Ammon's horn (tissue), 1 donor: ENCODE measurements at regions not wholly inside any gene's neighbourhood (a gene's known extent, or its start where the extent isn't known, plus 50 kb on each side); places are given as distances from the start of the nearest gene placed in this dataset.
A peak's percentile ranks its signal among the peaks of the same experiment; 100 is the strongest.

Experiments used
- DNase-seq: peaks from one replicate; pipeline ENCODE4 v3.0.0-alpha.2; 2016; ENCODE audit warnings: low spot score

DNA sequence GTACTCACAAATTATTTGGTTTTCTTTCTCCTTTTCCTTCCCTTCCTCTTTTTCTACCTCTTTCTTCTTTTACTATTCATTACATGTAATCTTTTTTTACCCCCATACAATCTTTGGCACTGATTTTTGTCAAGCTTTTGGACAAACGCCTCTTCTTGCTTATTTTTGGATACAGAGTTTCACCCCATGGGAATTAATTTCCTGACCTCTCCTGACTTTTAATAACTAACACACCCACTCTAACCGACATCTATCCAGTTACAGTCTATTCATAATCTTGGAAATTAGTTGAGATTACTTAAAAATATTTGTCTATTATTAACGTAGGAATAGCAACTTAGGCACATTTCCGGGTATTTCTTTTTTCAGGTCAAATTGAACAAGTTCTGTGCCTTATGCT lies 101.2 kb downstream of the HDGFL1 start:
- no peak for DNase-seq

DNA sequence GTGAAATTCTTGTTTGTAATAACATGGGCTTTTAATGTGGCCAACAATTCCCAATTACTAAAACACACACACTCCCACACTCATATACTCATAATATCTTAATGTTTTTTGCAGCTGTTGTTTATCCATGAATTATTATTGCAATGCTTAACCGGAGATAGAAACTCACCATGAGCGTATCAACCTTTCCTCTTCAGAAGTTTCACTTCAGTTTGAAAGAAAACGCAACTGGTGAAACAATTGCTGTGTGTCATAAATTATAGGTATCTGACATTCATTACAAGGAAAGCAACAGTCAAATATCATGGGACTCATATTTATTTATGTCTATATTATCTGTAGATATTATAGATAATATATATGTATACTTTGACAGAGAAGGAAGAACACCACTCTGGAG lies 104.1 kb downstream of the HDGFL1 start:
- no peak for DNase-seq

DNA sequence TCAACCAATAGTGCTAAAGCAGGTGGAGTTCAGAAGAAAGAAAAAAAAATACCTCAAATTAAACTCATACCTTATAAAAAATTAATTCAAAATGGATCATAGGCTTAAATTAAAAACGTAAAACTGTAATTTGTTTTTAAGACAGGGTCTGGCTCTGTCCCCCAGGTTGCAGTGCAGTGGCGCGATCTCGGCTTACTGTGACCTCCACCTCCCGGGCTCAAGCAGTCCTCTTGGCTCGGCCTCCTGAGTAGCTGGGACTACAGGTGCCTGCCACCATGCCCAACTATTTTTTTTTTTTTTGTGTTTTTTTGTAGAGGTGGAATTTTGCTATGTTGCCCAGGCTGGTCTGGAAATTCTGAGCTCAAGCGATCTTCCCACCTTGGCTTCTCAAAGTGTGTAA lies 111.6 kb downstream of the HDGFL1 start:
- DNase-seq = no peak

DNA sequence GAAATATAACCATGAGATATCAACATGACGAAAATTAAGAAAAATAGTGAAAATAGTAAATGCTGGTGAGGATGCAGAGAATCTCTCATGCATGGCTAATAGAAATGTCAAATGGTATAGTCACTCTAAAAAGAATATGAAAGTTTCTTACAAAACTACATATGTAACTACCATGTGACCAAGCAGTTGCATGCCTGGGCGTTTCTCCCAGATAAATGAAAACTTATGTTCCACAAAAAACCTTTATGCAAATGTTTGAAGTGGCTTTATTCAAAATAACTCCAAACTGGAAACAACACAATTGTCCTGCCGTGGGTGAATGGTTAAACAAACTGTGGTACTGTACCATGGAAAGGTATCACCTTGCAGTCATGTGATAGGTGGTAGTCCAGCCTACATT lies 112.4 kb downstream of the HDGFL1 start:
- no peak for DNase-seq

DNA sequence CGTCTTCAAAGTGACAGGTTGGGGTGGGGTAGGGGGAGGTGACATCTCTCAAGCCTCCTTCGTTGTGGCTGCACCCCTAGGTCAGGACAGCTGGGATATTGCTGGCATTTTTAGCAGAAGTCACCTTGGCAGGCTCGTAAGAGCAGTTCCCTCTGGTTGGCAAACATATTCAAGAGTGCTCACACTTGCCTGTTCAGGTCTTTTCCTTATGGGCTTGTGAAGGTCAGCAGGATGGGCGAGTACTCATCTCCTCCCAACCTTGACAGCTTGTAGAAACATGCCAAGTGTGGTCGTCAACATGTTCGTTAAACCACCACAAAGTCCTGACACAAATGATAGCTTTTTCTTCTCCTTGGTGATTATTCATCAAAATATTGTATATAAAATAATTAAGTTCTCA lies 113.6 kb downstream of the HDGFL1 start:
- DNase-seq = no peak

DNA sequence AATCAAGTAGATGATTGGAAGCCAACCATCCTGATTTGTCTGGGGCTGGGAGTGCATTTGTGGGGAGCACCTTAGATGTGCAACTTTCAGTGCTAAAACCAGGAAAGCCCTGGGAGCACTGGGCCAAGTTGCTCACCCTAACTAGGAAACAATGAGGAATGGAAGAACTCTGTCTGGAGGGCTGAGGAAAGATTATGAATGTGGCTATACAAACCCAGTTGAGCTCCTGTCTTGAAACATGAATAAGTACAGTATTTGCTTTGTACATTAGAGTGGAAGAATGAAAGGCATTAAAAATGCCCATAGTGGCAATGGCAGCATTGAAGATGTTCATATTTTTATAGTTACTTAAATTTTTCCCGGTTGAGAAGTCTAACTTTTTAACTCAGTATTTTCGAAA lies 121.1 kb downstream of the HDGFL1 start:
- no peak for DNase-seq

DNA sequence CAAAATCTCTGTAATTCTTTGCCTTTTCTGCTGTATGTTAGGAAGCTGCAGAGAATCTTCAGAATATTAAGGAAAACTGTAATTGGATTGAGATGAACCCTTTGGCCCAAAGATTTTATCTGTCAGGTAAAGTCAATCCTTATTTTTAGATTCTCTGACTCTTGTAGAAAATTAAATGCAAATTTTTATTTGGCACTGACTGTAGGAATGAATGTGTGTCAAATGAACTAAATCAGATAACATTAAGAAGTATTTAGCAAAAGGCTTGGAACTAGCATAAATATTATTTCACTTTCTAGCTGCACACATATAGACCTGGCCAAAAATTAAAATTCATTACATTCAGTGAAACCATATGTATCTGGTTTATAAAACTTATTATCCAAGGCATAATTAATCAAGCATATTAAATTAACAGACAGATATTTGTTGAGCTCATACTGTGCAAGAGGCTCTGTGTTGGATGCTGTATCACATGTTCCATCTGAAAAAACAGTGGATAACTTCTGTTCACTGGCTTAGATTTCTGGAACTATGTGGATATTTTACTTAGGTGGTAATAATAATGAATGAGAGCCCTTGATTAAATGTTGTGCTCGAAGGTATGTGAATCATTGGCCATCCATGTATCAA lies 124.8 kb downstream of the HDGFL1 start:
- DNase-seq = no peak

DNA sequence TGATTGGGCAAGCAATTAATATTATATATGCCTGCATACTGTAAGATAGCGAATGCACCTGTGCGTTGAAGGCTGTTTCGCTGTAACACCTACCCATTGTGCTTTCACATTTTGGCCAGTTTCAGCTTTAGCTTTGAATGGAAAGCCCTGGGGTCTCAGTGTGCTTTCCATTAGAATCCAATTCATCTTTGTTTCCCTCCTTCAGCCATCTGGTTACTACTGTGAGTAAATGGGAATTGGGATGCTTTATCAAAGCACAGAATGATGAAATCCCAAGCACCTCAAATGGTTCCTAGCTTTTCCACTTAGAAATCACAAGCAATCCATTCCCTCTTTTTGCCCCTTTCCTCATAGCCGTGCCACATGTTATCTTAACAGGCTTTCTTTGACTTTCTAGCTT lies 127.1 kb downstream of the HDGFL1 start:
- DNase-seq = no peak

DNA sequence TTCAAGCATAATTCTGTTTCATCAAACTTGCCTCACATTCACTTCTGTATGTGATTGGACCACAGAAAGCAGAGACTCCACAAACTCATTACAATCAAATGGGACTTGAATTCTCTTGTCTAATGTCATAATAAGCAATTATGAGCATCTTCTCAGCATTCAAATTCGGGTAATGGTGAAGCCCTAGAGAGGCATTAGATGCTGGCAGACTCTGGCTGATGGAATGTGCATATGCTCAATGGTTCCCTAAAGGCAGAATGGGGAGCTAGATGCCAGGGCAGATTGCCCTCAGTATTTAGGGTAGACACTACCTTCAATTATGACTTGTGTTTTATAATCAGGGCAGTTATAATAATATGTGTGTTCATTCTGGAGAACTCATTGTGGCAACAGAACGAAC lies 127.9 kb downstream of the HDGFL1 start:
- no peak for DNase-seq

DNA sequence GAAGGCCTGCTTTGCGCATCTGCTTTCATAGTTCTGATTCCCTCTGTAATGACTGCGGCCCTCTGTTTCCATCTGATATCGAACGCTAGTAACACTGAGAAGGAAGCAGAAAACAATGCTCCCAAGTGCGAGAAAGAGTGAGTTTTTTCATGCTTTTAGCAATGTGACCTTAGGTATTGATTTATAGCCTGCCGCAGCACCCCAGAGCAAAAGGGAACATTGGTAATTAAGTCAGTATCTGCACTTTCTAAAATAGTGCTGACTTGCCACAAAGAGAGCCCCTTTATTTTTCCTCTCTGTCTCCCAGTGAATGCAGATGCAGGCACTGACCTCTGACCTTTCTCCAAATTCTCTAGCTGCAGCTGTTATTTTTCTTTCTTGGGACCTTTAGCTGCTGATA lies 129.8 kb downstream of the HDGFL1 start:
- DNase-seq = no peak

DNA sequence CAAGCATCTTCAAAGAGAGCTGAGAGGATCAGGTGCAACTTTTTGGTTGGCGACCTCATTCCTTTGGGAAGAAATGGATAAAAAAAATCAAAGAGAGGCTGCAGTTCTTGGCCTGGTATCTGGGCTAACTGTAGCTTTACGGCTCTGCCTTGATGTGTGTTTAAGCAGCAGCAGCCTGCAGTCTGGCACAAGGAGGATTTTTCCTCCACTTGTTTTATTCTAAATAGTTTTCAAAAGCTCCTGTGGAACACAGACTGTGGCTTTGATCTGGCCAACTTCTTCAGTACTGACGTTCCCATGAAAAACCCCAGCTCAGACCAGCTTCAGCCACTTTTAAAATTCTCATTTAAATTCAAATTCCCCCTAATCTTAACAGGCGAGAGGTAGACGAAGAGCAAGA lies 137.3 kb downstream of the HDGFL1 start:
- DNase-seq = no peak

GRCh38 chr6:22708469-22708868 lies 139.1 kb downstream of the HDGFL1 start:
- DNase-seq = no peak

DNA sequence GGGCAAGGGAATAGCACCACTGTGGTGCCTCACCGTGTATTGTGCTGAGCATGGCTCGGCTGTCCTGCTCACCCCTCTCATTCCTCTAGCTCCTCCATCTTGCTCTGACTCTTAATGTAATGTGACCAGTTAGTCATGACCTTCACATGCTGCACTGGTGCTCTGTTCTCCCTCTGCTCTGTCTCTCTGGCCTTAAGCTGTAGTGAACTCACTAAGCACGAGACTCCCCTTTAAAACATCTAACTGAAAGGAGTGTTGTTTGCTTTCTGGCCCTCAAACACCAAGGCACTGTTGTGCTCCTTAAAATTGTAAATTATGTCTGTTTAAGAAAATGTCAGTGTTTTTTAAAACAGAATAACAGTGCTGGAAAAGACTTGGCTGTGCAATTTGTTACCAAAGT lies 140.4 kb downstream of the HDGFL1 start:
- peak; percentile 44 for DNase-seq

- no peak for DNase-seq
Observed at GRCh38 chr6:22716721-22717120, 147.4 kb downstream of the HDGFL1 start.

- peak; percentile 4 for DNase-seq
Observed at GRCh38 chr6:22717915-22718314, 148.5 kb downstream of the HDGFL1 start.

DNA sequence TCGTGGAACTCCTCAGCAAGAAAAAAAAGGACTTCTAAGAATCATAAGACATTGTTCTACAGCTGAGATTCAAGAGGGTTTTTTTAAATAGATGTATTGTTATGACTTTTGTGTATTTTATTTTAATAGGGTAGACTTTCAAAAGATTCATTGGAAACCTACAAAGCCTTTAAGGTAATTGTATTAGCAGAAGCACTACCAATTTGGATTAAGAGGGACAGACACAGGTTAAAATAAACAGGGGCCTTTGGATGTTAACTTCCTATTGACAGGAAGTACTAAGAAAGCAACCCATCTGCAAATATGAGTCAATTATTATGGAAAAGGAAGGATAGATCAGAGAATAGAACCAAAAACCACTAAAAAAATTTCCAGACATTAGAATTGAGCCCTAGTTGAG lies 153.5 kb downstream of the HDGFL1 start:
- no peak for DNase-seq

DNA sequence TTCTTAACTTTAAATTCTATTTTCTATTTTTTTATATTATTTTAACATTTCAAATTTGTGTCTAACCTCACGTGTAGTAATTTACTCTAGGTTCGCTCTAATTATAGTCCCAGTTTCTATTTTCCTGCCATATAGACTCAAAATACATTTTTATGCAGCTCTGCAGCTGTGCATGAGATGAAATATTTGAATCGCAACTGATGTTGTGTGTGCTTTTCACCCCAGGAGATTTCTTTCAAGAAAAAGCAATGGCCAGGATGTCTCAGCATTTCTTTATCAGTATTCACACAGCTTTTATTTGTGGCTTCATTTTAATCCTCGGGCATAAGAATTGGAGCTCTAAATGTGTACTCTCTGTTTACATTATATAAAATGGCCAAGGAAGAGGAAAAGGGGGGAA lies 157.6 kb downstream of the HDGFL1 start:
- no peak for DNase-seq

DNA sequence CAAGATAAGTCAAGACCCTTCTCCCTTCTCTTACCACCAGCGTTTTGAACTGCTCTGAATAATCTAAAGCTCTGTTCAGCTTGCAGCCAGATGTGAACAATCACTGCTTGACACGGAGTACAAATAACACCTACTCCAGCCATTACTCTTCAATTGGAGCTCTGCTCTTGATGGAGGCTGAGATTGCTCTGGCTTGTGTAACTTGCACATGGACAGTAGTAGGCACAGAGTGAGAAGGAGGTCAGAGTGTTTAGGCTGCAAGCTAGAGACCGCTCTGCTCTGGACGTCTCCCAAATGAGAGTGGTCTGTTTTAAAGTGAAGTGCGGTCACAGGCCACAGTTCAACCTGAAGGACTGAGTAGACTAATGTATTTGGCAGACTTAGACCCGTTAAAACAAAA lies 158.3 kb downstream of the HDGFL1 start:
- DNase-seq = no peak

- DNase-seq = no peak
Observed at GRCh38 chr6:22732176-22732970, 163.0 kb downstream of the HDGFL1 start.

- no peak for DNase-seq
Observed at GRCh38 chr6:22736740-22737139, 167.4 kb downstream of the HDGFL1 start.

DNA sequence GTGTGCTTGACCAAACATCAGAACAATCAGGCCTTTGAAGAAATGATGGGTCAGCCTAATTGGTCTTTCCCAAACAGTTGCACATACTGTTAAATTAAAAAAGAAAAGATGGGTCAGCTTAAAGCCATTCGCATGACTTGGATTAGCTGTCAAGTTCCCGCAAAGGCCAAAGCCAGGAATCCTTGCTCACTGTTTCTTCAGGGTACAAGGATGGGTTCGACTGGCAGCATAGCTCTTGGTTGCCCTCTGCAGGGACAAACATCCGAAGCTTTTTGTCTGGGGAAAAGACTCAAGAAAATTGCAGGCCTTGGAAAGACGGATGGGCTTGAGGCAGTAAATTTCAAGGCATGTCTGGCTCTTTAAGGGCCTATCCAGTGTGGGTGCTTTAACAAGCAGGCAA lies 168.0 kb downstream of the HDGFL1 start:
- DNase-seq = peak; percentile 77

GRCh38 chr6:22738194-22738593 lies 168.8 kb downstream of the HDGFL1 start:
- DNase-seq = no peak

GRCh38 chr6:22747571-22747970 lies 178.2 kb downstream of the HDGFL1 start:
- no peak for DNase-seq

GRCh38 chr6:22748681-22749080 lies 179.3 kb downstream of the HDGFL1 start:
- DNase-seq = no peak
